ENCODE measurements at regions not wholly inside any gene's neighbourhood (a gene's known extent, or its start where the extent isn't known, plus 50 kb on each side); places are given as distances from the start of the nearest gene placed in this dataset.
"Not testable (repeated sequence)": the region's sequence is repeated elsewhere in the genome, so short reads cannot be mapped to it uniquely, and the experiment has no call there.

GRCh38 chr18:76709659-76710645, 112.4 kb upstream of the ZNF236 start:
- Histone ChIP-seq H3K27ac (no peak overlapping the region), H3K36me3 (replicated peaks) (no peaks in the 10 kb centered on the region), H3K27me3 (replicated peaks) (no peaks in the 10 kb centered on the region), H3K4me3 (ENCODE audit: low read depth, low read length) (peak overlapping the region; percentile 22)
- peak; percentile 89 for TF ChIP-seq CTCF (IDR thresholded peaks at IDR 0.05; ENCODE audit: low read depth, low read length, missing control alignments)
- peak; percentile 47 for DNase-seq
- in situ Hi-C loops (cut with HindIII; ENCODE audit: low pct_ligation_motif_present, low sequenced_read_pairs): no loop called here

- Histone ChIP-seq H3K36me3 (replicated peaks) (no peaks in the 10 kb centered on the region), H3K27me3 (replicated peaks) (no peaks in the 10 kb centered on the region), H3K27ac (no peak overlapping the region), H3K4me3 (ENCODE audit: low read depth, low read length) (no peak overlapping the region)
- in situ Hi-C loops (cut with HindIII; ENCODE audit: low pct_ligation_motif_present, low sequenced_read_pairs): no loop called here
- DNase-seq: no peak
- no peak for TF ChIP-seq CTCF (IDR thresholded peaks at IDR 0.05; ENCODE audit: low read depth, low read length, missing control alignments)
Measured at GRCh38 chr18:76708722-76709353, 113.5 kb upstream of the ZNF236 start.

GRCh38 chr18:76708071-76708721, 114.2 kb upstream of the ZNF236 start:
- Histone ChIP-seq H3K27ac (no peak overlapping the region), H3K27me3 (replicated peaks) (no peaks in the 10 kb centered on the region), H3K36me3 (replicated peaks) (no peaks in the 10 kb centered on the region), H3K4me3 (ENCODE audit: low read depth, low read length) (no peak overlapping the region)
- in situ Hi-C loops (cut with HindIII; ENCODE audit: low pct_ligation_motif_present, low sequenced_read_pairs): no loop called here
- TF ChIP-seq CTCF (IDR thresholded peaks at IDR 0.05; ENCODE audit: low read depth, low read length, missing control alignments): no peak
- no peak for DNase-seq

- no peak overlapping the region for H3K4me3 ChIP-seq (ENCODE audit: low read depth, low read length)
- no peak for DNase-seq
- no peak overlapping the region for H3K27ac ChIP-seq
- H3K36me3 ChIP-seq (replicated peaks): no peaks in the 10 kb centered on the region
- in situ Hi-C loops (cut with HindIII; ENCODE audit: low pct_ligation_motif_present, low sequenced_read_pairs): no loop called here
- no peak for TF ChIP-seq CTCF (IDR thresholded peaks at IDR 0.05; ENCODE audit: low read depth, low read length, missing control alignments)
- H3K27me3 ChIP-seq (replicated peaks): no peaks in the 10 kb centered on the region
Measured at GRCh38 chr18:76707534-76707933, 114.8 kb upstream of the ZNF236 start.

GRCh38 chr18:76704589-76704988, 117.8 kb upstream of the ZNF236 start:
- H3K27ac ChIP-seq; H3K4me3 ChIP-seq (ENCODE audit: low read depth, low read length); in situ Hi-C loops (cut with HindIII; ENCODE audit: low pct_ligation_motif_present, low sequenced_read_pairs); H3K27me3 ChIP-seq (replicated peaks); DNase-seq; H3K36me3 ChIP-seq (replicated peaks): not testable (repeated sequence)

- TF ChIP-seq CTCF (IDR thresholded peaks at IDR 0.05; ENCODE audit: low read depth, low read length, missing control alignments): no peak
- Histone ChIP-seq H3K4me3 (ENCODE audit: low read depth, low read length) (no peak overlapping the region), H3K27me3 (replicated peaks) (no peaks in the 10 kb centered on the region), H3K36me3 (replicated peaks) (no peaks in the 10 kb centered on the region), H3K27ac (no peak overlapping the region)
- in situ Hi-C loops (cut with HindIII; ENCODE audit: low pct_ligation_motif_present, low sequenced_read_pairs): no loop called here
- no peak for DNase-seq
Measured at GRCh38 chr18:76699923-76700322, 122.4 kb upstream of the ZNF236 start.
